NB4 (cell line): ENCODE measurements at regions not wholly inside any gene's neighbourhood (a gene's known extent, or its start where the extent isn't known, plus 50 kb on each side); places are given as distances from the start of the nearest gene placed in this dataset.

Experiments used
- POLR2A ChIP-seq: IDR thresholded peaks from 2 replicates; pipeline ENCODE4 v1.6.1; 2011; ENCODE audit warnings: mild to moderate bottlenecking; ENCODE audit not compliant: insufficient read length; ENCODE audit errors: extremely low read depth
- TF ChIP-seq, protein P1 (sequence below): IDR thresholded peaks from one replicate; pipeline ENCODE4 v1.5.1; 2012; ENCODE audit warnings: low read depth, low read length
- TF ChIP-seq, protein P2 (sequence below): IDR thresholded peaks from 2 replicates; pipeline ENCODE4 v1.6.1; 2011; ENCODE audit warnings: low read depth, low read length

GRCh38 chr2:198664321-198664720 is 793.4 kb downstream of the SATB2 start:
- TF ChIP-seq, protein P1, sequence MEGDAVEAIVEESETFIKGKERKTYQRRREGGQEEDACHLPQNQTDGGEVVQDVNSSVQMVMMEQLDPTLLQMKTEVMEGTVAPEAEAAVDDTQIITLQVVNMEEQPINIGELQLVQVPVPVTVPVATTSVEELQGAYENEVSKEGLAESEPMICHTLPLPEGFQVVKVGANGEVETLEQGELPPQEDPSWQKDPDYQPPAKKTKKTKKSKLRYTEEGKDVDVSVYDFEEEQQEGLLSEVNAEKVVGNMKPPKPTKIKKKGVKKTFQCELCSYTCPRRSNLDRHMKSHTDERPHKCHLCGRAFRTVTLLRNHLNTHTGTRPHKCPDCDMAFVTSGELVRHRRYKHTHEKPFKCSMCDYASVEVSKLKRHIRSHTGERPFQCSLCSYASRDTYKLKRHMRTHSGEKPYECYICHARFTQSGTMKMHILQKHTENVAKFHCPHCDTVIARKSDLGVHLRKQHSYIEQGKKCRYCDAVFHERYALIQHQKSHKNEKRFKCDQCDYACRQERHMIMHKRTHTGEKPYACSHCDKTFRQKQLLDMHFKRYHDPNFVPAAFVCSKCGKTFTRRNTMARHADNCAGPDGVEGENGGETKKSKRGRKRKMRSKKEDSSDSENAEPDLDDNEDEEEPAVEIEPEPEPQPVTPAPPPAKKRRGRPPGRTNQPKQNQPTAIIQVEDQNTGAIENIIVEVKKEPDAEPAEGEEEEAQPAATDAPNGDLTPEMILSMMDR, result no peak
- no peak for TF ChIP-seq POLR2A
- TF ChIP-seq, protein P2, sequence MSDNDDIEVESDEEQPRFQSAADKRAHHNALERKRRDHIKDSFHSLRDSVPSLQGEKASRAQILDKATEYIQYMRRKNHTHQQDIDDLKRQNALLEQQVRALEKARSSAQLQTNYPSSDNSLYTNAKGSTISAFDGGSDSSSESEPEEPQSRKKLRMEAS, result no peak
